Gastrocnemius medialis (tissue), 4 donors: ENCODE measurements at regions not wholly inside any gene's neighbourhood (a gene's known extent, or its start where the extent isn't known, plus 50 kb on each side); places are given as distances from the start of the nearest gene placed in this dataset.
"Not testable (repeated sequence)": the region's sequence is repeated elsewhere in the genome, so short reads cannot be mapped to it uniquely, and the experiment has no call there.

Experiments used
- CTCF ChIP-seq, 5 experiments: fragments of 450-650 bp in 3 of 5; fragments of 200-600 bp in 2 of 5; sonication (generic) in 2 of 5; IDR thresholded peaks in 4 of 5; conservative IDR thresholded peaks in 1 of 5; 1 replicate in 4 of 5; 2 replicates in 1 of 5; pipeline ENCODE4 v1.5.1; 2016 to 2019; ENCODE audit warnings: antibody characterized with exemption in 5 of 5, mild to moderate bottlenecking in 3 of 5, moderate library complexity in 3 of 5
- POLR2A ChIP-seq, 2 donors: fragments of 450-650 bp; IDR thresholded peaks; one replicate each; pipeline ENCODE4 v1.6.1; 2017; ENCODE audit warnings: antibody characterized with exemption in 2 of 2, mild to moderate bottlenecking in 2 of 2, moderate library complexity in 2 of 2

GRCh38 chr1:219070395-219070794, 103.3 kb upstream of the LYPLAL1 start:
- not testable (repeated sequence) for TF ChIP-seq POLR2A (IDR thresholded peaks at IDR 0.05); CTCF (IDR thresholded peaks at IDR 0.05 in 4 of 5, conservative IDR thresholded peaks at IDR 0.05 in 1 of 5)
